SU-DHL-6 (cell line): ENCODE measurements at regions not wholly inside any gene's neighbourhood (a gene's known extent, or its start where the extent isn't known, plus 50 kb on each side); places are given as distances from the start of the nearest gene placed in this dataset.

ENCODE experiments used
- CTCF ChIP-seq: fragments of 200-600 bp; sonication (generic); IDR thresholded peaks from one replicate; pipeline ENCODE4 v1.5.1; 2017; ENCODE audit warnings: antibody characterized with exemption, mild to moderate bottlenecking, low read length, moderate library complexity; ENCODE audit not compliant: insufficient read depth, poor library complexity, severe bottlenecking
- EZH2phosphoT487 ChIP-seq: fragments of 200-600 bp; sonication (generic), shearing (Covaris generic); conservative IDR thresholded peaks from 2 replicates; pipeline ENCODE4 v1.6.1; 2018; ENCODE audit warnings: mild to moderate bottlenecking, antibody characterized with exemption, low read length, moderate library complexity, mixed read lengths

GRCh38 chr5:15304066-15304731 lies 195.8 kb upstream of the FBXL7 start:
- TF ChIP-seq CTCF (no peak), EZH2phosphoT487 (no peak)
